Ovary (tissue), 3 donors: ENCODE measurements at regions not wholly inside any gene's neighbourhood (a gene's known extent, or its start where the extent isn't known, plus 50 kb on each side); places are given as distances from the start of the nearest gene placed in this dataset.

Experiments
- POLR2A ChIP-seq: fragments of 450-650 bp; IDR thresholded peaks from one replicate; pipeline ENCODE4 v1.6.1; 2017; ENCODE audit warnings: antibody characterized with exemption, mild to moderate bottlenecking, moderate library complexity
- TF ChIP-seq, protein P1 (sequence below), 3 donors: fragments of 450-650 bp in 2 of 3; fragments of 200-600 bp in 1 of 3; IDR thresholded peaks; one replicate each; pipeline versions ENCODE4 v1.5.1 to v1.8.0; 2016 to 2022; ENCODE audit warnings: antibody characterized with exemption in 3 of 3, mild to moderate bottlenecking in 1 of 3
- donor health status: DM: no; HTN: no; CAD: no.

DNA sequence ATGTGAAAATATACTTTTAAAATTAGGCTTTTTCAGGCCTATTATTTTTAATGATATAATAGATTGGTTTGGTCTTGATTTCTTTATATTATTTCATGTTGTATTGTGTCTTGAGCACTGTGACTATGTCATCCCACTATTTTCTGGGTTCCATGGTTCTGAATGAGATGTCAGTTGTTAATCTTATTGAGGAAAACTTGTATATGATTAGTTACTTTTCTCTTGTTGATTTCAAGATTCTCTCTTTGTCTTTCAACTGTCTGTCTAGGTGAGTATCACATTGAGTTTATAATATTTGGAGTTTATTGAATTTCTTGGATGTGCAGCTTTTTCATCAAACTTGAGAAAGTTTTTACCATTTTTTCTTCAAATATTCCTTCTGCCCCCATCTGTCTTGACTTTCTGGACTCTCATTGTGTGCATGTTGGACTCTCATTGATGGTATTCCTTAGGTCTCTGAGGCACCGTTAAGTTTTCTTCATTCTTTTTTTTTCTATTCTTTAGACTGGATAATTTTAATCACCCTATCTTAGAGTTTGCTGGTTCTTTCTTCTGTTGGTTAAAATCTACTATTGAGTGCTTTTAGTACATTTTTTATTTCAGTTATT lies 175.8 kb downstream of the TMEM167A start:
- TF ChIP-seq, protein P1, sequence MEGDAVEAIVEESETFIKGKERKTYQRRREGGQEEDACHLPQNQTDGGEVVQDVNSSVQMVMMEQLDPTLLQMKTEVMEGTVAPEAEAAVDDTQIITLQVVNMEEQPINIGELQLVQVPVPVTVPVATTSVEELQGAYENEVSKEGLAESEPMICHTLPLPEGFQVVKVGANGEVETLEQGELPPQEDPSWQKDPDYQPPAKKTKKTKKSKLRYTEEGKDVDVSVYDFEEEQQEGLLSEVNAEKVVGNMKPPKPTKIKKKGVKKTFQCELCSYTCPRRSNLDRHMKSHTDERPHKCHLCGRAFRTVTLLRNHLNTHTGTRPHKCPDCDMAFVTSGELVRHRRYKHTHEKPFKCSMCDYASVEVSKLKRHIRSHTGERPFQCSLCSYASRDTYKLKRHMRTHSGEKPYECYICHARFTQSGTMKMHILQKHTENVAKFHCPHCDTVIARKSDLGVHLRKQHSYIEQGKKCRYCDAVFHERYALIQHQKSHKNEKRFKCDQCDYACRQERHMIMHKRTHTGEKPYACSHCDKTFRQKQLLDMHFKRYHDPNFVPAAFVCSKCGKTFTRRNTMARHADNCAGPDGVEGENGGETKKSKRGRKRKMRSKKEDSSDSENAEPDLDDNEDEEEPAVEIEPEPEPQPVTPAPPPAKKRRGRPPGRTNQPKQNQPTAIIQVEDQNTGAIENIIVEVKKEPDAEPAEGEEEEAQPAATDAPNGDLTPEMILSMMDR (IDR thresholded peaks at IDR 0.05): no peak
- no peak for TF ChIP-seq POLR2A
